ENCODE measurements at regions not wholly inside any gene's neighbourhood (a gene's known extent, or its start where the extent isn't known, plus 50 kb on each side); places are given as distances from the start of the nearest gene placed in this dataset.
"Not testable (repeated sequence)": the region's sequence is repeated elsewhere in the genome, so short reads cannot be mapped to it uniquely, and the experiment has no call there.

DNA sequence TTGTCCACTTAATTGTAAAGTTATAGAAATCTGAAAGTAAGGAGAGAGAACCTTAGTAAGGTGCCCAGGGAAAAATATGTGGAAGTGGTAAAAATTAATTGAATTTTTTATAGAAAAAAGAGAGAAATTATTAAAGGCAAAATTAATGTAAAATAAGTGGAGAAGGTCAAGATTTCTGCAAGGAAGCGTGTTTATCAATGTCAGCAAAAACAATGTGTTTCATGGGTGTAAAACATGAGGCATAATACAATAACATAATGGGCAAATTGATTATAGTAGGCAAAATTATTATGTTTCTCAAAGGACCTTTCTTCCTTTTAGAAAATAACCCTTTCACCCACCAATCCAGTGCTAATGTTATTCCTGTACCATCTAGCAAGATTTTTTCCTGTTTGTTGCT, 1520.1 kb downstream of the REEP3 start:
- Mint-ChIP-seq H3K4me1 (no peaks in the 10 kb centered on the region), H3K27ac (no peak overlapping the region), H3K36me3 (no peaks in the 10 kb centered on the region), H3K4me3 (no peak overlapping the region), H3K27me3 (no peaks in the 10 kb centered on the region), H3K9me3 (peaks cover 2% of the 10 kb centered on the region)
- ATAC-seq (ENCODE audit: low read depth) (no peak), DNase-seq (ENCODE audit: low spot score in 2 of 2) (no peak)

DNA sequence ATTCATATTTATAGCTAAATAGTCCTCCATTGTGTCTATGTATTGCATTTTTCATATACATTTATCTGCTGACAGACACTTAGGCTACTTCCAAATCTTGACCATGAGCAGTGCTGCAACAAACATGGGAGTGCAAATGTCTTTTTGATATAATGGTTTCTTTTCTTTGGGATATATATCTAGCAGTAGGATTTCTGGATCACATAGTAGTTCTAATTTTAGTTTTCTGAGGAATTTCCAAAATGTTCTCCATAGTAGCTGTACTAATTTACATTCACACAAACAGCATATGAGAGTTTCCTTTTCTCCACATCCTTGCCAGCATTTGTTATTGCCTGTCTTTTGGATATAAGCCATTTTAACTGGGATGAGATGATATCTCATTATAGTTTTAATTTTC, 1521.3 kb downstream of the REEP3 start:
- DNase-seq (ENCODE audit: low spot score in 2 of 2) (no peak), ATAC-seq (ENCODE audit: low read depth) (no peak)
- no peaks in the 10 kb centered on the region for H3K4me1 Mint-ChIP-seq
- H3K27ac Mint-ChIP-seq, result no peak overlapping the region
- no peak overlapping the region for H3K4me3 Mint-ChIP-seq
- H3K27me3 Mint-ChIP-seq, result no peaks in the 10 kb centered on the region
- H3K9me3 Mint-ChIP-seq, result peaks cover 2% of the 10 kb centered on the region
- H3K36me3 Mint-ChIP-seq, result no peaks in the 10 kb centered on the region

DNA sequence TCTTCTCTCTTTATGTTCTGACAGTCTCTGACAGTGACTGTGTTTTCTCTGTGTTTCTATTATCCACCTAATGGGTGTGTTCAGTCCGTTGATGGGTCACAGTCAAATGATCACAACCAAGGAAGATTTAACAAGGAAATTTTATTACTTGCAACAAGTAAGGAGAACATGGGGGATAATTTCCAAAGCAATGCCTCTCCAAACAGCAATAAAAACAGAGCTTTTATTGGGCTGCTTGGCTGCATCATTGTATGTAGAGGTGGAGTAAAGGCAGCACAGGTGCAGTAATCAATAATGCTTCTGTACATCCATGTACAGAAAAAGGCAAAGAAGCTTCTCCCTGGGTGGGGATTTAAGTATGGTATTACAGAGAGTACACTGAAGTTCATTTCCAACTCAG, 1525.6 kb downstream of the REEP3 start:
- ATAC-seq (ENCODE audit: low read depth) (no peak), DNase-seq (ENCODE audit: low spot score in 2 of 2) (no peak)
- Mint-ChIP-seq H3K4me1 (no peaks in the 10 kb centered on the region), H3K27me3 (no peaks in the 10 kb centered on the region), H3K4me3 (no peak overlapping the region), H3K27ac (no peak overlapping the region), H3K9me3 (peaks cover 2% of the 10 kb centered on the region), H3K36me3 (no peaks in the 10 kb centered on the region)

DNA sequence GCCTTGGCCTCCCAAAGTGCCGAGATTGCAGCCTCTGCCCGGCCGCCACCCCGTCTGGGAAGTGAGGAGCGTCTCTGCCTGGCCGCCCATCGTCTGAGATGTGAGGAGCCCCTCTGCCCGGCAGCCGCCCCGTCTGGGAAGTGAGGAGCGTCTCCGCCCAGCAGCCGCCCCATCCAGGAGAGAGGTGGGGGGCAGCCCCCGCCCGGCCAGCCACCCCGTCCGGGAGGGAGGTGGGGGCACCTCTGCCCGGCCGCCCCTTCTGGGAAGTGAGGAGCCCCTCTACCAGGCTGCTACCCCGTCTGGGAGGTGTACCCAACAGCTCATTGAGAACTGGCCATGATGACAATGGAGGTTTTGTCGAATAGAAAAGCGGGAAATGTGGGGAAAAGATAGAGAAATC, 1530.9 kb downstream of the REEP3 start:
- not testable (repeated sequence) for DNase-seq (ENCODE audit: low spot score in 2 of 2); H3K27ac Mint-ChIP-seq; H3K36me3 Mint-ChIP-seq; H3K4me3 Mint-ChIP-seq; H3K4me1 Mint-ChIP-seq; H3K9me3 Mint-ChIP-seq; ATAC-seq (ENCODE audit: low read depth); H3K27me3 Mint-ChIP-seq

DNA sequence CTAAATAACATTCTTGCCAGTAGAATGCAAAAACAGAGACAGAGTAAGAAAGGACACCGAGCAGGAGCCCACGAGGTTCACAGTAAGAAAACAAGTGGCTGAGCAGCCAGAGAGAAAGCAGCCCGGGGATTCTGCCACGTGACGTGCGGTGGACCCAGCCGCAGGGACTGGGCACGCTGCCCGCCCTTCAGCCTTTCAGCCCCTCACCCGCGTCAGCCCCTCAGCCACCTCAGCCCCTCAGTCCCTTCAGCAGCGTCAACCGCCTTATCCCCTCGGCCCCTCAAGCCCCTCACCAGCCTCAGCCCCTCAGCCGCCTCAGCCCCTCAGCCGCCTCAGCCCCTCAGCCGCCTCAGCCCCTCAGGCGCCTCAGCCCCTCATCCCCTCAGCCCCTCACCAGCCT, 1532.2 kb downstream of the REEP3 start:
- H3K36me3 Mint-ChIP-seq; ATAC-seq (ENCODE audit: low read depth); H3K9me3 Mint-ChIP-seq; DNase-seq (ENCODE audit: low spot score in 2 of 2); H3K4me1 Mint-ChIP-seq; H3K4me3 Mint-ChIP-seq; H3K27me3 Mint-ChIP-seq; H3K27ac Mint-ChIP-seq: not testable (repeated sequence)

DNA sequence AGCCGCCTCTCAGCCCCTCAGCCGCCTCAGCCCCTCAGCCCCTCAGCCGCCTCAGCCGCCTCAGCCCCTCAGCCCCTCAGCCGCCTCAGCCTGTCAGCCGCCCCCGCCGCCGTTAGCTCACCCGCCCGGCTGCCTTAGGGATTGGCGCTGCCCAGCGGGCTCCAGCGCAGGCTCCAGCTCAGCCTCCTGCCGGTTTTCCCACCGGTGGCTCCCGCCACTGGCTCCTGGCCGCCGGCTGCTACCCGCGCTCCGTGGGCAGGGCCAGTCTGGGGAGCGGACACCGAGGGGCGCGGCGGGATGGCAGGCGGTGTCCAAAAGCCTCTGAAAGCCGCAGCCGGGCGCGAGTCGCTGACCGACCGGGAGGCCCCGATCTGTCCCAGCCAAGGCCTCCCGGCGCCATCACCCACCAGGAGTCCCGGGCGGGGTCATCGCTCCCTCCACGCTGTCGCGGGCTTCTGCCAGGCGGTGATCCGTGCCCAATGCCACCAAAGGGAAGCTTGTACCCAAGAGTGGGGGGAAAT, 1532.7 kb downstream of the REEP3 start:
- H3K4me3 Mint-ChIP-seq; H3K27ac Mint-ChIP-seq; H3K9me3 Mint-ChIP-seq; H3K36me3 Mint-ChIP-seq; ATAC-seq (ENCODE audit: low read depth); H3K27me3 Mint-ChIP-seq; DNase-seq (ENCODE audit: low spot score in 2 of 2); H3K4me1 Mint-ChIP-seq: not testable (repeated sequence)

DNA sequence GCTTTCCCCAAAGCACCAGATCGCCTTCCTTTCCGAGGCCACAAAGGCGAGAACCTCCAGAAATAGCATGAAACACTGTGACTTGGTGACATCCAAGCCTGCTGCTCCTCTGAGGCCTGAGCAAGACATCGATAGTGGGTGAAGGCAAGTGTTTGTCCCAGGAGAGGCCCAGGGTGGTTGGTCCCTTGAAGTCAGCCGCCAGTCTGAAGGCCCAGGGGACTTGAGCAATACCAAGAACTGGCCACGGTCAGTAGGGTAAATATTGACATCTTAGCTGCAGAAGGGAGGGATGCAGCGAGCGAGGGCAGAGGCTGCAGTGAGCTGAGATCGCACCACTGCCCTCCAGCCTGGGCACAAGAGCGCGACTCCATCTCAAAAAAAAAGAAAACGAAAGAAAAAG, 1533.5 kb downstream of the REEP3 start:
- ATAC-seq (ENCODE audit: low read depth); H3K4me3 Mint-ChIP-seq; H3K9me3 Mint-ChIP-seq; H3K4me1 Mint-ChIP-seq; H3K27ac Mint-ChIP-seq; H3K36me3 Mint-ChIP-seq; DNase-seq (ENCODE audit: low spot score in 2 of 2); H3K27me3 Mint-ChIP-seq: not testable (repeated sequence)

DNA sequence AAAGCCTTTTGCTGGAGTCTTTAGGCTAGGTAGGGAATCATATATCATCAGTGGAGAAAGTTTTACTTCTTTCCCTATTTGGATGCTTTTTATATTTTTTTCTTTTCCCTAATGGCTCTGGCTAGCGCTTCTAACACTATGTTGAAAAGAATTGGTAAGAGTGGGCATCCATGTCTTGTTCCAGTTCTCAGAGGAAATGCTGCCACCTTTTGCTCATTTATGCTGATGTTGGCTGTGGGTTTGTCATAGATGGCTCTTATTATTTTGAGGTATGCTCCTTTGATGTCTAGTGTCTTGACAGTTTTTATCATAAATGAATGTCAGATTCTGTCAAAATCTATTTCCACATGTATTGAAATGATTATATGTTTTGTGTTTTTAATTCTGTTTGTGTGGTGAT, 1544.1 kb downstream of the REEP3 start:
- Mint-ChIP-seq H3K4me1 (no peaks in the 10 kb centered on the region), H3K4me3 (no peak overlapping the region), H3K36me3 (no peaks in the 10 kb centered on the region), H3K27me3 (no peaks in the 10 kb centered on the region), H3K9me3 (peaks cover 1% of the 10 kb centered on the region), H3K27ac (no peak overlapping the region)
- no peak for ATAC-seq (ENCODE audit: low read depth)
- no peak for DNase-seq (ENCODE audit: low spot score in 2 of 2)

DNA sequence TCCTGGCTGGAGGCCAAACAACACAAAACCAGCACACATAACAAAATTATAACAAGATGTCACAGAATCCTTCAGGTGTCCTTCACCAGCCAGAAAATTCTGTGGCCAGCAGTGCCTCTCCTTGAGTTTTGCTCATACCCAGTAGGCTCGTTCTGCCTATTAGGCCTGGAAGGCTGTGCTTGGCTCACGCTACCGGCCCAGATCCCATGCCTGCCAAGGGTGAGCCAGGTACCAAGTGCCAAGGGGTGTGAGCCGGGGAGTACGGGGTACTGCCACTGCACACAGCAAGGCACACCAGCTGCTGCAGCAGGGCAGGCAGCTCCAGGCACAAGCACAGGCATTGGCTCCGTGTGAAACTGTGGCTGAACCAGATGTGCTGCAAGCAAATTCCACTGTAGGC, 1562.0 kb downstream of the REEP3 start:
- Mint-ChIP-seq H3K4me1 (no peaks in the 10 kb centered on the region), H3K4me3 (no peak overlapping the region), H3K27me3 (no peaks in the 10 kb centered on the region), H3K27ac (no peak overlapping the region), H3K9me3 (peaks cover 6% of the 10 kb centered on the region), H3K36me3 (no peaks in the 10 kb centered on the region)
- DNase-seq (ENCODE audit: low spot score in 2 of 2) (no peak), ATAC-seq (ENCODE audit: low read depth) (no peak)

DNA sequence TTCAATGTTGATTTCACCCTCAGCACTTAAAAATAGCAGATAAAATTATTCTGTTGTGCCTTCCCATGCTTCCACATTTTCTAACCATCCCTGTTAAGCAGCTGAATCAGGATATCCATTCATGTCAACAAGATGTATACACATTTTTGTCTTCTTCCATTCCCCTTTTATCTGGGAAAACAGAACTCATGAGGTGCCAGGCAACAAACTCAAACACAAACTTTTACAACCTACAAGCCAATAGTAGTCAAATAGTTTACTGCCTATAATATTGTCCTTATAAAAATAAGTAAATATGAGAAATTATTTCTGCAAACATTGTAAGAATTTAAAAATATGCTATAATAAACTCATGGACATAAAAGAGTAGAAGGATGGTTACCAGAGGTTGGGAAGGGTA, 1569.8 kb downstream of the REEP3 start:
- Mint-ChIP-seq H3K27ac (no peak overlapping the region), H3K36me3 (no peaks in the 10 kb centered on the region), H3K27me3 (no peaks in the 10 kb centered on the region), H3K4me1 (no peaks in the 10 kb centered on the region), H3K4me3 (no peak overlapping the region), H3K9me3 (peaks cover 1% of the 10 kb centered on the region)
- no peak for DNase-seq (ENCODE audit: low spot score in 2 of 2)
- no peak for ATAC-seq (ENCODE audit: low read depth)

DNA sequence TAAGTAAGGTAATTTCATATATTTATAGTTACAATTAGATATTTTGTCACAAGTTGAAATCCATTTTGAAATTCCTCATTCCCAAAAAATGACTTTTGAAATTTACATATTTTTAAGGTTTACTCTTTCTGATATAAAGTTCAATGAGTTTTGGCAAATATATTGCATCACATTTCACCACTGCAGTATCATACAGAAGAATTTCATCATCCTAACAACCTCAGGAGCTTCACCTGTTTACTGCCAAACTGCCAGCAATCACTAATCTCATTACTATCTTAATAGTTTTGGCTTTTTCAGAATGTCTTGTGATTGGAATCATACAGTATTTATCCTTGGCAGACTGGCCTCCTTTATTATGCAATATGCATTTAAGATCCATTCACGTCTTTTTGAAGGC, 1578.9 kb downstream of the REEP3 start:
- no peak overlapping the region for H3K27ac Mint-ChIP-seq
- H3K27me3 Mint-ChIP-seq, result no peaks in the 10 kb centered on the region
- no peak for DNase-seq (ENCODE audit: low spot score in 2 of 2)
- no peak for ATAC-seq (ENCODE audit: low read depth)
- no peaks in the 10 kb centered on the region for H3K36me3 Mint-ChIP-seq
- H3K4me1 Mint-ChIP-seq, result no peaks in the 10 kb centered on the region
- peaks cover 6% of the 10 kb centered on the region for H3K9me3 Mint-ChIP-seq
- H3K4me3 Mint-ChIP-seq, result no peak overlapping the region

DNA sequence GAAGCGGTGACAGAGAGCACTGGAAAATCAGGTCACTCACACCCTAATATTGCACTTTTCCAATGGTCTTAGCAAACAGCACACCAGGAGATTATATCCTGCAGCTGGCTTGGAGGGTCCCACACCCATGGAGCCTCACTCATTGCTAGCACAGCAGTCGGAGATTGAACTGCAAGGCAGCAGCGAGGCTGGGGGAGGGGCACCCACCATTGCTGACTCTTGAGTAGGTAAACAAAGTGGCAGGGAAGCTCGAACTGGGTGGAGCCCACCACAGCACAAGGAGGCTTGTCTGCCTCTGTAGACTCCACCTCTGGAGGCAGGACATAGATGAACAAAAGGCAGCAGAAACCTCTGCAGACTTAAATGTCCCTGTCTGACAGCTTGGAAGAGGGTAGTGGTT, 1579.7 kb downstream of the REEP3 start:
- H3K4me3 Mint-ChIP-seq, result not testable (repeated sequence)

DNA sequence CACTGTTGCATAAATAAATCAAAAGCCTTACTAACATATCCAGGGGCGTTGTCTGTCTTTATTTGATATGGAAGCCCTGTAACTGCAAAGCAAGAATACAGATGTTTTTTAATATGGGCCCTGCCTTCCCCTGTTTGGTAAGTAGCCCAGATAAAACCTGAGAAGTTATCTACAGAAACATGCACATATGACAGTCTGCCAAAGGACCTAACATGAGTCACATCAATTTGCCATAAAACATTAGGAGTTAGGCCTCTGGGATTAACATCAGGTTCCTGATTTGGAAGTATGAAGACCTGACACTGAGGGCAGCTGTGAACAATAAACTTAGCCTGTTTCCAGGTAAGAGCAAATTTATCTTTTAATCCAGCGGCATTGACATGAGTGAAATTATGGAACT, 1588.8 kb downstream of the REEP3 start:
- no peak for ATAC-seq (ENCODE audit: low read depth)

More for the DNA sequence above, 1579.7 kb downstream of the REEP3 start:
- not testable (repeated sequence) for H3K27me3 Mint-ChIP-seq; DNase-seq (ENCODE audit: low spot score in 2 of 2); H3K27ac Mint-ChIP-seq; H3K36me3 Mint-ChIP-seq; H3K9me3 Mint-ChIP-seq; ATAC-seq (ENCODE audit: low read depth); H3K4me1 Mint-ChIP-seq

DNA sequence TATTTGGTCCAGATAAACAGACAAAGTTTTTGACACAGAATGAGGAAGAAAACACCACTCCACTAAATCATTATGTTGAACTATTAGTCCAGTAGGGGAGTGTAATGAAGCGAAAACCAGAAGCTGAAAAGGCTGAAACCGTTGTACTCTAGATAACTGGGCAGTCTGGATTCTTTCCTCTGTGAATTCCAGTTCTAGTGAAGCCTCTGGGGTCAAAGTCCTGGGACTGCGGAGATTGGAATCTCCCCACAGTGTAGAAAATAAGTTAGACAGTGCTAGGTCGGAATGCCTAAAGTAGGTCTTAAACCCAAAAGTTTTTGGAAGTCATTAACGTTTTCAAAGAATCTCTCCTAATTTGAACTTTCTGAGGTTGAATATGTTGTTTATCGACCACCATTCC, 1589.9 kb downstream of the REEP3 start:
- H3K9me3 Mint-ChIP-seq, H3K27me3 Mint-ChIP-seq, H3K4me1 Mint-ChIP-seq: not testable (repeated sequence)

More for the DNA sequence above, 1588.8 kb downstream of the REEP3 start:
- Mint-ChIP-seq H3K27ac (no peak overlapping the region), H3K4me3 (no peak overlapping the region), H3K27me3 (no peaks in the 10 kb centered on the region), H3K4me1 (no peaks in the 10 kb centered on the region), H3K36me3 (no peaks in the 10 kb centered on the region), H3K9me3 (peaks cover 6% of the 10 kb centered on the region)
- DNase-seq (ENCODE audit: low spot score in 2 of 2), result no peak

DNA sequence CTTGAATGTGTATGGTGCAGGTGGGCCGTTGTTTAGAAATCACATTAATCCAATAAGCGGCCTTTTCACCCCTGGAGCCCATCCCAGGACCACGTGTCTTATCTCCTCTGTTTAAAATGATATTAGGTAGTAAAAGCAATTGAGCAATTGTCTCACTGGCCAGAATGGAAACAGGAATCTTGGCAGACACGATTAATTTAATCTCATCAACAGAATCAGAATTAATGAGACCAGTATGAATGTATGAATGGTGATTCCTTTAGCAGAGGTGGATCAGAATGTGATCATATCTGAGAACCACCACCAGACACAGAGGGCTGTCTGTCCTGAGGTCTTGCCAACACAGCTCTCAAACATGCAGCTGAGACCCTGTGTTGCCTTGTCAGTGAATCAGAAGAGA, 1591.4 kb downstream of the REEP3 start:
- H3K27me3 Mint-ChIP-seq, result no peaks in the 10 kb centered on the region
- peaks cover 6% of the 10 kb centered on the region for H3K9me3 Mint-ChIP-seq
- no peak overlapping the region for H3K27ac Mint-ChIP-seq
- ATAC-seq (ENCODE audit: low read depth) (no peak), DNase-seq (ENCODE audit: low spot score in 2 of 2) (no peak)
- H3K4me1 Mint-ChIP-seq, result no peaks in the 10 kb centered on the region
- no peaks in the 10 kb centered on the region for H3K36me3 Mint-ChIP-seq
- no peak overlapping the region for H3K4me3 Mint-ChIP-seq

More for the DNA sequence above, 1589.9 kb downstream of the REEP3 start:
- DNase-seq (ENCODE audit: low spot score in 2 of 2); H3K36me3 Mint-ChIP-seq; H3K4me3 Mint-ChIP-seq; H3K27ac Mint-ChIP-seq; ATAC-seq (ENCODE audit: low read depth): not testable (repeated sequence)
